ENCODE measurements at regions not wholly inside any gene's neighbourhood (a gene's known extent, or its start where the extent isn't known, plus 50 kb on each side); places are given as distances from the start of the nearest gene placed in this dataset.

GRCh38 chr5:167973126-167973525 lies 318.3 kb upstream of the WWC1 start:
- Histone ChIP-seq H3K36me3 (ENCODE audit: control insufficient read depth in 2 of 2, insufficient read depth in 2 of 2, low read length in 1 of 2) (no peaks in the 10 kb centered on the region), H3K4me2 (ENCODE audit: control insufficient read depth, insufficient read depth) (no peak overlapping the region), H3K9me3 (replicated peaks; ENCODE audit: control insufficient read depth, insufficient read depth, low read length) (no peaks in the 10 kb centered on the region; the same call in 2 of the 3 replicates), H2AFZ (ENCODE audit: control insufficient read depth, low read depth, low read length) (no peak overlapping the region), H3K4me3 (no peak overlapping the region), H3K27ac (ENCODE audit: control insufficient read depth, insufficient read depth) (no peak overlapping the region), H3K27me3 (replicated peaks in 1 of 2; ENCODE audit: control insufficient read depth in 2 of 2, insufficient read depth in 2 of 2, low read length in 1 of 2) (no peaks in the 10 kb centered on the region), H3K4me1 (ENCODE audit: control insufficient read depth, insufficient read depth, low read length) (no peaks in the 10 kb centered on the region; the same call in 1 of the 2 replicates), H4K20me1 (ENCODE audit: control insufficient read depth, insufficient read depth) (no peaks in the 10 kb centered on the region), H3K79me2 (ENCODE audit: control insufficient read depth, insufficient read depth, low read length) (no peaks in the 10 kb centered on the region), H3K9ac (ENCODE audit: control insufficient read depth, insufficient read depth, low read length) (no peak overlapping the region)
- no TSS peak for BruUV-seq (replicated peaks)
- in situ Hi-C loops (cut with MboI) = no loop called here
- SMC1A ChIA-PET (ENCODE audit: uncharacterized antibody, unreplicated experiment) = no interaction called here
- CTCF ChIA-PET = no interaction called here
- WGBS (ENCODE audit: insufficient coverage, insufficient replicate concordance, low lambda C conversion rate, missing lambda C conversion rate) = 5% methylated on average over 4 of the region's 4 CpGs
- POLR2A ChIA-PET = no interaction called here
- FAIRE-seq = no peak
- DNase-seq (ENCODE audit: low read depth, low spot score) = no peak
- TF ChIP-seq IRF5 (IDR thresholded peaks at IDR 0.05; ENCODE audit: borderline replicate concordance) = no peak
- no peak for TF ChIP-seq IRF3 (IDR thresholded peaks at IDR 0.05)
- no peak for TF ChIP-seq HDAC2 (IDR thresholded peaks at IDR 0.05)
- TF ChIP-seq ZBTB4 (CRISPR knock-in tag; IDR thresholded peaks at IDR 0.05) = no peak
- TF ChIP-seq SREBF2 (IDR thresholded peaks at IDR 0.05; ENCODE audit: low read length) = no peak
- no peak for ATAC-seq
- RAD21 ChIA-PET (ENCODE audit: unreplicated experiment) = no interaction called here
- intact Hi-C loops (cut with micrococcal nuclease; ENCODE audit: unreplicated experiment) = no loop called here

Measured in GM12878 (cell line).